Astrocyte of the spinal cord (primary cell): ENCODE measurements at regions not wholly inside any gene's neighbourhood (a gene's known extent, or its start where the extent isn't known, plus 50 kb on each side); places are given as distances from the start of the nearest gene placed in this dataset.
A peak's percentile ranks its signal among the peaks of the same experiment; 100 is the strongest.

Experiments used
- DNase-seq: peaks from one replicate; pipeline ENCODE4 v3.0.0; 2011; ENCODE audit warnings: low read depth, low spot score
- H3K4me3 ChIP-seq: 2 replicates; pipeline ENCODE4 v1.5.1; 2011; ENCODE audit warnings: low read depth, mild to moderate bottlenecking, low read length, moderate library complexity
- in situ Hi-C: cut with HindIII; loops from 2 replicates; pipeline ENCODE4 v1.10.0; 2017; ENCODE audit warnings: low sequenced_read_pairs
- TF ChIP-seq, protein P1 (sequence below): IDR thresholded peaks from 2 replicates; pipeline ENCODE4 v1.5.1; 2012; ENCODE audit warnings: low read depth, mild to moderate bottlenecking, low read length, inconsistent platforms

DNA sequence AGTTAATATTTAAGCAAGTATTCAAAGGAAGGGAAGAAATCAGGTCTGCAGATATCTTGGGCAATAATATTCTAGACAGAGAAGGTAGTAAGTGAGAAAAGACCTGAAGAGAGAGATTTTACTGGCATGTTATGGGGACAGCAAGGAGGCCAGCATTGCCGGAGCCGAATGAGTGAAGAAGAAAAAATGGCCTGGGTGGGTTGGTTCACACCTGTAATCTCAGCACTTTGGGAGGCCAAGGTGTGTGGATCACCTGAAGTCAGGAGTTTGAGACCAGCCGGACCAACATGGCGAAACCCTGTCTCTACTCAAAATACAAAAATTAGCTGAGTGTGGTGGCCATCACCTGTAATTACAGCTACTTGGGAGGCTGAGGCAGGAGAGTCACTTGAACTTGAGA is 164.7 kb downstream of the VGLL3 start:
- no peak for DNase-seq
- no peak overlapping the region for H3K4me3 ChIP-seq

DNA sequence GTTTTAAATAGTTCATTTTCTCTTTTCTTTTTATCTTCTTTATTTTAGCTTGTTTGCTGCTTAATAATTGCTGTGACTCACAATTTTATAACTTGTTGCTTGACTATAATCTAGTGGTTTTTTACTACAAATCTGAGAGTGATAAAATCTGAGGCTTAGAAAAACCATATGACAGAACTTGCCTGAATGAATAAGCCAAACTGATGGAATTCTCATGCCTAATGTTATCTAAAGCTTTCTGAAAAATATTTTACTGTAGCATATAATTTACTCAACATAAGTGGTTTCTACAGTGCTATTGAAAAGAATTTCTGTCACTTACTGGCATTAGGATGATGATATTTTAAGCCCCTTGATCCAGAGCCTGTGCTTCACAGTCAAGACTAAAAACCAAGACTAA is 175.1 kb downstream of the VGLL3 start:
- TF ChIP-seq, protein P1, sequence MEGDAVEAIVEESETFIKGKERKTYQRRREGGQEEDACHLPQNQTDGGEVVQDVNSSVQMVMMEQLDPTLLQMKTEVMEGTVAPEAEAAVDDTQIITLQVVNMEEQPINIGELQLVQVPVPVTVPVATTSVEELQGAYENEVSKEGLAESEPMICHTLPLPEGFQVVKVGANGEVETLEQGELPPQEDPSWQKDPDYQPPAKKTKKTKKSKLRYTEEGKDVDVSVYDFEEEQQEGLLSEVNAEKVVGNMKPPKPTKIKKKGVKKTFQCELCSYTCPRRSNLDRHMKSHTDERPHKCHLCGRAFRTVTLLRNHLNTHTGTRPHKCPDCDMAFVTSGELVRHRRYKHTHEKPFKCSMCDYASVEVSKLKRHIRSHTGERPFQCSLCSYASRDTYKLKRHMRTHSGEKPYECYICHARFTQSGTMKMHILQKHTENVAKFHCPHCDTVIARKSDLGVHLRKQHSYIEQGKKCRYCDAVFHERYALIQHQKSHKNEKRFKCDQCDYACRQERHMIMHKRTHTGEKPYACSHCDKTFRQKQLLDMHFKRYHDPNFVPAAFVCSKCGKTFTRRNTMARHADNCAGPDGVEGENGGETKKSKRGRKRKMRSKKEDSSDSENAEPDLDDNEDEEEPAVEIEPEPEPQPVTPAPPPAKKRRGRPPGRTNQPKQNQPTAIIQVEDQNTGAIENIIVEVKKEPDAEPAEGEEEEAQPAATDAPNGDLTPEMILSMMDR: no peak
- DNase-seq: no peak
- in situ Hi-C loops: no loop called here

More for the DNA sequence above, 164.7 kb downstream of the VGLL3 start:
- in situ Hi-C loops: no loop called here
- TF ChIP-seq, protein P1: no peak

DNA sequence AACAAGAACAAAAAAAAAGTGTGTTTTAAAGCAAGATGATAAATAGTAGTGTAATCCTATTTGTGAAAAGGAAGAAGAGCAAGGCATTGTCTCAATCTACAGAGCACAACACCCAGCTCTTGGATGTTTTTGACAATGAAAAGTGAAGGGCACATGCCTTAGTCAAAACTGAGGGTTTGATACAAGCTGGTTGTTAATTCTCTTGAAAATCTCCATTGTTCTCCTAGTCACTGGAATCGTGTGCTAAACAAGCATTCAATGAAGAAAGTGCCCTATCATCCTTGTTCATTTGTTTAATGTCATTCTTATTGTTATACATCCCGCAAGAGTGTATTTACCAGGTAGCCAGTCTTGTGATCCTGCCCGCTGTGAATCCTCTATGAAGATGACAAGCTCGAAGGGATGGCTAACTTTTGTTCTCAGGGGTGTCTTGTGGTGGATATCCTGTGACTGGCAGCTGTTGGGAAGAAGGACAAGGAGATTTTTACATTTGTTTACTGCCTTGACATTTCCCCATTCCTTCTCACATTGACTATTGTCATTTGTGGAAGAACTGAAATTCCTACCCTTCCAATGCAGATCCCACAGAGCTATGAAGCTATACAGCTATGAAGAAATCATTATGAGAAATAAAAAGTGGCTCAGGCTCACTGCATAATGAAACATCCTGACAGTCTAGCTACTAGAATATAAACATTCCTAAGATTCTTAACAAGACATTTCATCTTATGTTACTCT is 175.9 kb downstream of the VGLL3 start:
- peak; percentile 39 for DNase-seq
- TF ChIP-seq, protein P1: no peak
- H3K4me3 ChIP-seq: no peak overlapping the region
- in situ Hi-C loops: no loop called here

More for the DNA sequence above, 175.1 kb downstream of the VGLL3 start:
- no peak overlapping the region for H3K4me3 ChIP-seq

DNA sequence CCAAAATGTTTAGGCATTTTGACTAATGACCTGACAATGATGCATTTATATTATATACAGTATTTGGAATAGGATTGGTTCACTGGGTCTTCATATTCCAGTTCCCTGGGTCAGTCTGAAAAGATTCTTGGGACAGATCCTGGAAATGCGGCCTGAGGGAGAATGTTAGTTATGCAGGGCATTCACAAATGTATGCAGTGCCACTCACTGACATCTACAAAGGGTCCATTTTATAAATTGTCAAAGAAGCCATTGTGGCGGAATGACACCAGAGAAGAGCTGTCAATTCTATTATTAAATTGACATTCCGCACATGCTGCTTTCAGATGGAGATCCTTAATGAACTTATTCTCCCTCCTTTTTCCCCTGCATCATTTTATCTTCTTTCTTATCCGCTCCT is 176.6 kb downstream of the VGLL3 start:
- DNase-seq: no peak
- H3K4me3 ChIP-seq: no peak overlapping the region
- in situ Hi-C loops: no loop called here
- TF ChIP-seq, protein P1: no peak

DNA sequence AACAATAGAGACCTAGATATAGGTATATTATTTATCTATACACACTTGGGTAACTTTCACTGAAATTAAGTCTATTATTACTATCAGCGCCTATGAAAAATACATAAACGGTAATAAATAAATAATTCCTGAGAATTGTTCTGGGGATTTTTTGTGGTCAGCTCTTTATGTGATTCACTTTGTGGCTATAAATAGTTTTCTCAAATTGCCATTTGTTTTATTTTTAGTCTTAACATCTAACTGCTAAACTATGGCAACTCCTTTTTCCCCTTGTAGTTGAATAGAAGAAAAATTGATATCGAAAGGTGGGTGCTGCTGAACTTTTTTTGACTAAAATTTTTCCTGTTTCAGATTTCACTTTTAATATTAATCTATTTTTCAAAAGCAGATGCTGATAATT is 189.0 kb downstream of the VGLL3 start:
- DNase-seq: peak; percentile 58
- in situ Hi-C loops: no loop called here
- no peak overlapping the region for H3K4me3 ChIP-seq
- TF ChIP-seq, protein P1: no peak

DNA sequence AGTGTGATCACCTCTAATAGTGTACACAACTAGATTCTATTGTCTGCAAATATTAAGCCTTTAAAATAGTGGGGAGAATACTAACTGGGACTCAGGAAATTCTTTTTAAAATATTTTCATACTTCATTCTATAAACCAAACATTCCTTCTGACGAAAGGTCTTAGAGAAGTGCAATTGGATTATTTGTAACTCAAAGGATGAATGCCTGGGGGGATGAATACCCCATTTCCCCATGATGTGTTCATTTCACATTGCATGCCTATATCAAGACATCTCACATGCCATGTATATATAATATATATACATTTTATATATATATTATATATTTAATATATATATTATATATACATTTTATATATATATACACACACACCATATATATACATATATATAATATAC is 189.9 kb downstream of the VGLL3 start:
- TF ChIP-seq, protein P1: no peak
- no peak for DNase-seq
- no peak overlapping the region for H3K4me3 ChIP-seq
- in situ Hi-C loops: no loop called here
